Endothelial cell (in vitro differentiated cells): ENCODE measurements at regions not wholly inside any gene's neighbourhood (a gene's known extent, or its start where the extent isn't known, plus 50 kb on each side); places are given as distances from the start of the nearest gene placed in this dataset.

Source experiments
- DNase-seq: peaks from one replicate; pipeline ENCODE4 v3.0.0; 2021; ENCODE audit warnings: low spot score
- H3K27ac Mint-ChIP-seq: one replicate; pipeline ENCODE4 v1.8.0; 2021; ENCODE audit warnings: mixed read lengths, inconsistent platforms; ENCODE audit not compliant: unreplicated experiment
- H3K27me3 Mint-ChIP-seq: one replicate; pipeline ENCODE4 v1.8.0; 2021; ENCODE audit warnings: mild to moderate bottlenecking, moderate library complexity, mixed read lengths, inconsistent platforms; ENCODE audit not compliant: unreplicated experiment
- H3K36me3 Mint-ChIP-seq: one replicate; pipeline ENCODE4 v1.8.0; 2021; ENCODE audit warnings: mild to moderate bottlenecking, low read depth, mixed read lengths, inconsistent platforms; ENCODE audit not compliant: unreplicated experiment
- H3K4me1 Mint-ChIP-seq: one replicate; pipeline ENCODE4 v1.8.0; 2021; ENCODE audit warnings: mild to moderate bottlenecking, mixed read lengths, inconsistent platforms; ENCODE audit not compliant: unreplicated experiment
- H3K4me3 Mint-ChIP-seq: one replicate; pipeline ENCODE4 v1.8.0; 2021; ENCODE audit warnings: mild to moderate bottlenecking, mixed read lengths, inconsistent platforms; ENCODE audit not compliant: unreplicated experiment
- H3K9me3 Mint-ChIP-seq: one replicate; pipeline ENCODE4 v1.8.0; 2021; ENCODE audit warnings: mixed read lengths, inconsistent platforms; ENCODE audit not compliant: unreplicated experiment
- TF ChIP-seq, protein P1 (sequence below): fragments of 200-600 bp; sonication (generic); IDR thresholded peaks from one replicate; pipeline ENCODE4 v1.5.0; 2021; ENCODE audit warnings: antibody characterized with exemption; ENCODE audit not compliant: unreplicated experiment

DNA sequence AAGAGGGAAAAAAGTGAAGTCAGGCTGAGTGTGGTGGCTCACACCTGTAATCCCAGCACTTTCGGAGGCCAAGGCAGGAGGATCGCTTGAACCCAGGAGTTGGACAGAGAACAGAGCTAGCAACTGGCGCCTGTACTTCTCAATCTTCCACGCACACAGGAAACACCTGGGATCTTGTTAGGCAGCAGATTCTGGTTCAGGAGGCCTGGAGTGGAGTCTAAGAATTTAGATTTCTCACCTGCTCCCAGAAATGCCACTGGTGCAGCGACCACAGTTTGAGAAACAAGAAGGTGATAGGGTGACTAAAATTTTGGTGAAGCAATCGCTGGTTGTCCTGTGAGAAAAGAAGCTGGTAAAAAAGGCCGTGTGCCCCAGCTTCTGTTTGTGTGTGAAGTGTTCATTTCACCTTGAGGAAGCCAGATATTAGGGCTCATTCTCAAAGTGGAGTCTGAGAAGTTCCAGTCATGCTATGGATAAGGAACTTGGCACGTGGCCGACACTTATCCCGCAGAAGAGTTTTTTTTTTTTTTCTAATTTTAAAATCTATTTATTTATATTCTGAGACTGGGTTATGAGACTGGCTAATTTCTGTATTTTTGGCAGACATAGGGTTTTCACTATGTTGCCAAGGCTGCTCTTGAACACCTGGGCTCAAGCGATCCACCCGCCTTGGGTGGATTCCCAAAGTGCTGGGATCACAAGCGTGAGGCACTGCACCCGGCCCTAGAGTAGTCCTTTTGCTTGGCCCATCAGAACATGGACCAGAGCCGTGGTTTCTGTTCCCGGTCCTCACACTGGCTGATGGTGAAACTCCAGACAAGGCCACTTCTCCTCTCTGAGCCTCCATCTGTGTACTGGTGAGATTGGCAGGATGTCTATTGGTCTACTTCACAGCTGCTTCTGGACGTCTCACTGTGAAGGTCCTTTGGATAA is 324.6 kb upstream of the PROK2 start:
- DNase-seq: no peak
- Mint-ChIP-seq H3K27ac (no peak overlapping the region), H3K4me1 (no peaks in the 10 kb centered on the region), H3K4me3 (no peak overlapping the region), H3K36me3 (no peaks in the 10 kb centered on the region), H3K27me3 (peaks cover 4% of the 10 kb centered on the region), H3K9me3 (no peaks in the 10 kb centered on the region)
- TF ChIP-seq, protein P1, sequence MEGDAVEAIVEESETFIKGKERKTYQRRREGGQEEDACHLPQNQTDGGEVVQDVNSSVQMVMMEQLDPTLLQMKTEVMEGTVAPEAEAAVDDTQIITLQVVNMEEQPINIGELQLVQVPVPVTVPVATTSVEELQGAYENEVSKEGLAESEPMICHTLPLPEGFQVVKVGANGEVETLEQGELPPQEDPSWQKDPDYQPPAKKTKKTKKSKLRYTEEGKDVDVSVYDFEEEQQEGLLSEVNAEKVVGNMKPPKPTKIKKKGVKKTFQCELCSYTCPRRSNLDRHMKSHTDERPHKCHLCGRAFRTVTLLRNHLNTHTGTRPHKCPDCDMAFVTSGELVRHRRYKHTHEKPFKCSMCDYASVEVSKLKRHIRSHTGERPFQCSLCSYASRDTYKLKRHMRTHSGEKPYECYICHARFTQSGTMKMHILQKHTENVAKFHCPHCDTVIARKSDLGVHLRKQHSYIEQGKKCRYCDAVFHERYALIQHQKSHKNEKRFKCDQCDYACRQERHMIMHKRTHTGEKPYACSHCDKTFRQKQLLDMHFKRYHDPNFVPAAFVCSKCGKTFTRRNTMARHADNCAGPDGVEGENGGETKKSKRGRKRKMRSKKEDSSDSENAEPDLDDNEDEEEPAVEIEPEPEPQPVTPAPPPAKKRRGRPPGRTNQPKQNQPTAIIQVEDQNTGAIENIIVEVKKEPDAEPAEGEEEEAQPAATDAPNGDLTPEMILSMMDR: no peak

DNA sequence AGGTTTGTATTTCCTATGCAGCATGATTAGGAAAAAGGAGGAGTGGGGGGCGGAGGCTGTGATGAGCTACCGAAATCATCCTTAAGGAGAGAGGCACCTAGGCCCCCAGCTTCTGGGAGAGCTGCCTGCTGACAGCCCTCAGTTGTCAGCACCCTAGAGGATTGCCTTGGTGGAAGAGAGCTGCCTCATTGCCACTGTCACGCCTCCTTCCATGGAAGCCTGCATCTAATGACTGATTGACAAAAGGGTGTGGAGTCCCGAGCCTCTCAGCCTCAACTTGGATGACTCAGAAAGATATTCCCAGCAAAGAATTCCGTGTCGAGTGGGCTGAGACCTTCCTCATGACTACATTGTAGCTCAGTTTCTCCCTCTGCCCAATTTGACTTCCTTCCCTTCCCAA is 320.4 kb upstream of the PROK2 start:
- peaks cover 2% of the 10 kb centered on the region for H3K4me1 Mint-ChIP-seq
- peaks cover 5% of the 10 kb centered on the region for H3K27me3 Mint-ChIP-seq
- DNase-seq: no peak
- TF ChIP-seq, protein P1: no peak
- H3K27ac Mint-ChIP-seq: no peak overlapping the region
- H3K9me3 Mint-ChIP-seq: no peaks in the 10 kb centered on the region
- H3K36me3 Mint-ChIP-seq: no peaks in the 10 kb centered on the region
- H3K4me3 Mint-ChIP-seq: no peak overlapping the region

DNA sequence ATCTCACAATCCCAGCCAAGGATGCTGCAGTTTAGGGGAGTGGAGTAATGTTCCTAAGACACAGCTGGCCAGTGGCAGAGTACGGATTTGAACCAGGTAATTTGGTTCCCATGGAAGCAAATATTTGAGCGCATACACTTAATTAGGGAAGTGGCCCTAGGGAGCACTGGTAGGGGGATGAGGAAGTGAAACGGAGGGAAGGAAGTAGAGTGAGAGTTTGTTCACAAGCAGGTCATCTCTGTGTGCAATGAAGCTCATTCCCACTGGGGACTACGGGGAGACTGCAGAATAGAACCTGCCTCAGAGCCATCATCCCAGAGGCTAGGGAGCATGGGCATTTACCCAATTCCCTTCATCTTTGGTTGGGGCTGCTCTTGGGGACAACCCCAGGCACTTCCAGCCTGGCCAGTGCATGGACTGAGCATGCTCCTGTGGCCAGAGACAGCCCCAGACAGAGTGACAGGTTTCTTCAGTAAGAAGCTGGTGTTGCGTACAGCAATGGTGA is 317.2 kb upstream of the PROK2 start:
- TF ChIP-seq, protein P1: no peak
- H3K9me3 Mint-ChIP-seq: no peaks in the 10 kb centered on the region
- H3K27ac Mint-ChIP-seq: peak overlapping the region; percentile 54
- H3K4me3 Mint-ChIP-seq: no peak overlapping the region
- H3K27me3 Mint-ChIP-seq: peaks cover 7% of the 10 kb centered on the region
- no peak for DNase-seq
- H3K36me3 Mint-ChIP-seq: no peaks in the 10 kb centered on the region
- peaks cover 7% of the 10 kb centered on the region for H3K4me1 Mint-ChIP-seq

DNA sequence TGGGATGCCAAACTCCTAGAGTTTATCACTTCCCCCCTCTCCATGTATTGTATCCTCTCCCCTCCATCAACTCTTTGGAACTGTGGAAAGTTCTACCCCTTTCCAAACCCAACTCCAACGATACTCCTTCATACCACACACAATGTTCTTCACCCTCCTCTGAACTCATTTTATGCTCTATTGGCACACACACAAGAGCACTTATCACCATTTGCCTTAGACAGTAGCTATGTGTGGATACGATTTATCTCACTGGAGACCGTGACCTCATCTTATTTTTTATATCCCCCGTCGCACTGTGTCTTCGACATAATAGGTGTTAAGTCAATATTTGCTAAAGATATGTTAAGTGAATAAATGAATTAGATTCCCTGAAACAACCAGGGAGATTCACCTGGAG is 316.5 kb upstream of the PROK2 start:
- Mint-ChIP-seq H3K9me3 (no peaks in the 10 kb centered on the region), H3K36me3 (no peaks in the 10 kb centered on the region), H3K4me3 (no peak overlapping the region), H3K27ac (peak overlapping the region; percentile 43), H3K4me1 (peaks cover 7% of the 10 kb centered on the region), H3K27me3 (peaks cover 7% of the 10 kb centered on the region)
- no peak for DNase-seq
- TF ChIP-seq, protein P1: no peak

DNA sequence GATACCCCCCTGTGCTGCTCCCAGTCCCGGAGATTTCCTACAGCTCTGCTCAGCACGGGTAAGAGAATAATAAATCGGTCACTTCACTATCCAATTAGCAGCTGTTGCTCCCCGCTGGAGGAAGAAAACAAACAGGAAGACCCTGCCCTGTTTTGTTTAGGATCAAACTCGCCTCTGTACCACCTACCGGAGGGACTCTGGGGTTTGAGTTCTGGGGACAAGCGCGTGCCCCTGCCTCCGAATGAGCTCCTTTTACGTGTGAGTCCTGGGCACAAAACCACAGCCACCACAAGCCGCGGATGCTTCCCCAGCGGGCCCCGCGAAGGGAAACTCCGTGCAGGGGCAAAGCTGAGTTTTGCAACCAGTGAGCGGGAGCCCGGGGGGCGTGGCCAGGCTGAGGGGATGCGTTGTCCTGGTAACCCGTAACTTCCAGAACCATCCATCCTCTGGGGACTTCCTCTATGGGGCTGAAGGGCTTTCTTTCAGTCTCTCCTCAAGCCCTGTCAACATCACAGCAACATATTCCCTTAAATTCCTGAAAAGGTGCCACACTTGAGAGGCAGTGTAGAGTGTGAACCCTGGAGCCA is 315.7 kb upstream of the PROK2 start:
- peak; percentile 87 for DNase-seq
- peaks cover 7% of the 10 kb centered on the region for H3K27me3 Mint-ChIP-seq
- peak overlapping the region; percentile 87 for H3K4me3 Mint-ChIP-seq
- TF ChIP-seq, protein P1: no peak
- no peaks in the 10 kb centered on the region for H3K9me3 Mint-ChIP-seq
- H3K27ac Mint-ChIP-seq: peak overlapping the region; percentile 90
- H3K4me1 Mint-ChIP-seq: peaks cover 7% of the 10 kb centered on the region
- H3K36me3 Mint-ChIP-seq: no peaks in the 10 kb centered on the region
